GM21619 (cell line): ENCODE measurements at regions not wholly inside any gene's neighbourhood (a gene's known extent, or its start where the extent isn't known, plus 50 kb on each side); places are given as distances from the start of the nearest gene placed in this dataset.

Experiments used
- ATAC-seq: cut with Tn5 transposase; IDR thresholded peaks from one replicate; pipeline ENCODE4 v1.9.1; 2021; ENCODE audit not compliant: unreplicated experiment

GRCh38 chr5:105397749-105398148 is 1835.2 kb upstream of the NUDT12 start:
- no peak for ATAC-seq

- ATAC-seq, result no peak
Measured at GRCh38 chr5:105392710-105393149, 1830.1 kb upstream of the NUDT12 start.

DNA sequence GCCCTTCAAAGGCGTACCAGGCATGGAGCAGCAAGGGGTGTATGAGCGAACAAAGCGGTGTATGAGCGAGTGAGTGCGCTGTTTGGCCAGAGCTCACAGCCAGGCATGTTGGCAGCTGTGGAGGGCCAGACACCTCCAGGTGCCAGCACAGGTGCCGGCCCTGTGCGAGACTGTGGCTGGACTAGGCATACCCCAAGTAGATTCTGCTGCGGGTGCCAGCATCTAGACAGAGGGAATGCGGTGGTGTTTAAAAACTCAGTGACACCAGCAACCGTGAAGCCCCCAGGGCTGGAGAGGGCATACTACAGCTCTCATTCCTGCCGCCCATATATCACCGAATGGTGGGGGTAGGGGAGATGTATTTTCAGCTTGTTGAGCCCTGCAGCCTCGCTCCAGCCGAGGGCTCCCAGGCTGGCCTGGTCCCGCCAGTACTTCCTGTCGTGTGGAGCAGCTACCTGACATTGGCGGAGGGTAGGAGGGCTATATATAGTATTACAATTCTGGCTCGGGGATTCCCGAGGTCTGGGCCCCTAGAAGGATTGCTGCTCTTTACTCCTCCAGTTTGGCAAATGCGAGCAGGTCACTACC is 1829.6 kb upstream of the NUDT12 start:
- no peak for ATAC-seq

- ATAC-seq, result no peak
Measured at GRCh38 chr5:105380126-105380525, 1817.5 kb upstream of the NUDT12 start.

DNA sequence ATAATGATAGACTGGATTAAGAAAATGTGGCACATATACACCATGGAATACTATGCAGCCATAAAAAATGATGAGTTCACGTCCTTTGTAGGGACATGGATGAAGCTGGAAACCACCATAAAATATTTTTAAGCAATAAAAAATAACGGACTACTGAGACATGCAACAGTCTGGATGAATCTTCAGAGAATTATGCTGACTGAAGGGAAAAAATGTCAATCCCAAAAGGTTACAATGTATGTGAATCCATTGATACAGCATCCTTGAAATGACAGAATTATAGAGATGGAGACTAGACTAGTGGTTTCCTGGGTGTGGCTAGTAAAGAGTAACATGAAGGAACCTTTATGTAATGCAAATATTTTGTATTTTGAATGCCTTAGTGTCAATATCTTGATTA is 1808.6 kb upstream of the NUDT12 start:
- no peak for ATAC-seq

DNA sequence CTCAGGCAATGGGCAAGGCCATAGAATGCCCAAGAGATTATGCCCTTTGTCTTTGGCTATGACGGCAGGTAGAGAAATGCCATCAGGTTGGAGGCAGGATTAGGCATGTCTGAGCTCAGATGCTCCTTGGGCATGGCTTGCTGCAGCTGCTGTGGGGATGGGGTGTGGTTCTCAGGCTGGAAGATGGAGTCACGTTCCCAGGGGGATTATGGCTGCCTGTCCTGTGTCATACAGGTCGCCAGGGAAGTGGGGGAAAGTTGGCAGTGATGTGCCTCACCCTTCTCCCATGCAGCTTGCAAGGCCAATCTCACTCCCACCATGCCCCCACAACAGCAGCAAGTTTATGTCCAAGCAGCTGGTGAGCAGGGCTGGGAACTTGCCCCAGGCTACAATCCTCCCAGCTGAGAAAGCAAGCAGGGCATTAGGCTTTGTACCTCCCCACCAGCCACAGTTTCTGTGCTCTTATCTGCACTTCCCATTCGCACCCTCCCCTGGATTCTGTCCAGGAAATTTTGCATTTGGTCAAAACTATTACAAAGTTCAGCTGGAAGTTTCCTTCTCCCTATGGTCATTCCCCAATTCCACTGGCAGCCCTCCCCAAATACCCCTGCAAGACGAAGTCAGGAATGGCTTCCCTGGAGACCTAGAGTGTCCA is 1788.0 kb upstream of the NUDT12 start:
- ATAC-seq, result no peak

- no peak for ATAC-seq
Measured at GRCh38 chr5:105331558-105331957, 1769.0 kb upstream of the NUDT12 start.

DNA sequence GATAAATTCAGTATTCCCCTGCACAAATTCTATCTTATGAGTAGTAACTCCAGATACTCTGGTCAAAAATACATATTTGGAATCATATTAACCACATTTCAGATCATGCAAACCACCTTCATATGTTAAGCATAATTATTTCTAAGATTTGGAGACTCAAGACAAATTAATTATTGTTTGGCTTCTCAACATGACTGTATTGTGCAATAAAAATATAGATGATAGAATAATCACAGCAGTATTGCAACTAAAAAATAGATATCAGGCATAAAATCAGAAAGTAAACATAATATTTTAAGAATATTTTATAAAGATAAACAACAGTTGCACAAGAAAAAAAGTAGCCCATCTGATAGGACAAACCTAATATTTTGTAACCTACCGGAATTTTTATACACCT is 1767.6 kb upstream of the NUDT12 start:
- ATAC-seq, result no peak

- ATAC-seq, result no peak
Measured at GRCh38 chr5:105304859-105305258, 1742.3 kb upstream of the NUDT12 start.

DNA sequence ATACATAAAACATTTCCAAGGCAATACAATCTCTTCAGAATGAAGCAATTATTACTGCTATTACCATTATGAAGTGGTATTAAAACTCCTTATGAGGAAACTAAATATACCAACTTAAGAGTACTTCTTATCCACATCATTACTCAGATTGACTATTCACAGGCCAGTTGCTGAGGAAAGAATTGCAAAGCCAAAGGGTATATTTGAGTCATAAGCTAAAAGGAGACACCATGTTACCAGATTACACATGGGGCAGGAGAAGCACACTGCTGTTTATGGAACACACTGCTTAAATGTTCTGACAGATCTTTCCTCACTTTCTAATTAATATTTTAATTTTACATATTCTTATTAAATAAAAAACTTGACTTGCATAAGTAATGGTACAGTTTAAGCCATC is 1726.4 kb upstream of the NUDT12 start:
- no peak for ATAC-seq

- no peak for ATAC-seq
Measured at GRCh38 chr5:105283134-105283533, 1720.5 kb upstream of the NUDT12 start.

DNA sequence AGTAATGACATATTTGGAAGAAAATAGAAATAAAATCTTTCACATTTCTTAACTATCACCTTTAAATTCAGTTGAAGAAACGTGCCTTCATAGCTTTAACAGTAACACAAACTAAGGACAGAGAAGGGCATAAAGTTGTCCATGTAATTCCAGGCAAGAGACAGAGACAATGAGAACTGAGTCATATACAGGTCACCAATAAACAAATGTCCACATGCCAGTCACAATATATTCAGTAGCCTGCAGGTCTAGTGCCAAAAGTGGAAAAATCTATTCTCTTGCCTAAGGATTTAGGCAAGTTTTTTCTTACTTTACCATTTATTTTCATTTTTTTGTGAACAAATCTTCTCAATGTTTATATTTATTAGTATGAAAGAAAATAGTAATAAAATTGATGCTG is 1711.5 kb upstream of the NUDT12 start:
- no peak for ATAC-seq

DNA sequence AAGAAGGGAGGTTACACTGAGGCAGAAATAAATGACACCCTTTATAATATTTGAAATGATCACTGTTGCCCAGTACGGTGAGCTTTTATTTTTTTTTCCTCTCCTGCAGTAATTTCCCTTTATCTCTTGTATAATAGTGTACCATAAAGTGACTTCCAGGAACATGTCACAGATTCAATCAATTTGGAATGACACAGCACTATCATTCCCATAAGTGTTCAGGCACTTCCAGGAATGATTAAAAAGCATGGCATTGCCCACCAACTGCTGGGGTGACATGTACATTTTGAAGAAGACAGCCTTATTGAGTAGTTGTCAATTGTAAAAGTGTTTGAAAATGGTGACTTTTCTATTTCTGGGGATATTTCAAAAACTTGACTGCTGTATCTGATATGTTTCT is 1700.9 kb upstream of the NUDT12 start:
- no peak for ATAC-seq

DNA sequence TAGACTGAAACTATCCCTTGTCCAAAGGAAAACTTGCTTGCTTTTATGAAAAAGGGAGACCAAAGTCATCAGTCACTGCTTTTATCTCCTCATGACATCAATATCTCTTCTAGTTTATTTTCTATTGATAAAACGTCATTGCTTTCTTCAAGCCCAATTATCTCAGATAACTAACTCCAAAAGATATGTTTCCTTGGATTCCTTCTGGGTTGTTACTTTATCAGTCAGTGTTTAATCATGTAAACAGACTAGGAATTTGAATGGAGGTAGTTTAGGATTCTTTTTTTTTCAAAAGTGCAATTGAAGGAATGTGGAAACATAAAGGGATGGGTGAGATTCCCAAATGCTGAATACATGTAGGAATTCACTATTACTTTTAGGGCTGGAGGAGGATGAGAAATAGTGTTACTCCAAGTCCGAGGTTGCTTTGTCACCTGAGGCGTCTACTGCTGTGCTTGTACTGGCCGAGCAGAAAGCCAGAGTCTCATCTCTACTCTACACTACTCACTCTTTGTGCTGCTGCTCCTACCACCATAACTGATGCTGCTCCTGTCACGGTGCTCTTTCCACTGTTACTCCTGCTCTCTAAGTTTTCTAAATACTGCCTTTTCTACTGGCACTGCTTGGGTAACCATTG is 1697.1 kb upstream of the NUDT12 start:
- no peak for ATAC-seq

- ATAC-seq, result no peak
Measured at GRCh38 chr5:105238561-105238960, 1676.0 kb upstream of the NUDT12 start.

- no peak for ATAC-seq
Measured at GRCh38 chr5:105230516-105231157, 1668.0 kb upstream of the NUDT12 start.

GRCh38 chr5:105218018-105218417 is 1655.4 kb upstream of the NUDT12 start:
- no peak for ATAC-seq

GRCh38 chr5:105213078-105213477 is 1650.5 kb upstream of the NUDT12 start:
- no peak for ATAC-seq

GRCh38 chr5:105207066-105207465 is 1644.5 kb upstream of the NUDT12 start:
- no peak for ATAC-seq

GRCh38 chr5:105197531-105197930 is 1634.9 kb upstream of the NUDT12 start:
- ATAC-seq, result no peak

DNA sequence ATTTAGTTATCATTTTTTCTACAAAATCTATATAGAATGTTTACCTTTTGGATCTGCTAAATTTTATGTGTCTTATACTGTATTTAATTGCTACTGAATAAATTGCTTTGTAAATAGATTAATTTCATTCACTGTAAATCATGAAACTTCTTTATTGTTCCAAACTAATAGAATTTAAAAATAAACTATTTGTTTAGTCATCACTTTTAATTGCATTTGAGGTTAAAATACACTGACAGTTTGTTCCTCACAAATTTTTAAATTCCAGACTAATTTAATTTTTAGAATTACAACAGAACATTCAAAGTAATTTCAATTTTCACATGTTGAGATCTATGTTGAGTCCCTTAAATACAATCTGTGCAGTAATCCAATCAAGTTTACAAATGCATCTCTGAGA is 1633.2 kb upstream of the NUDT12 start:
- no peak for ATAC-seq

DNA sequence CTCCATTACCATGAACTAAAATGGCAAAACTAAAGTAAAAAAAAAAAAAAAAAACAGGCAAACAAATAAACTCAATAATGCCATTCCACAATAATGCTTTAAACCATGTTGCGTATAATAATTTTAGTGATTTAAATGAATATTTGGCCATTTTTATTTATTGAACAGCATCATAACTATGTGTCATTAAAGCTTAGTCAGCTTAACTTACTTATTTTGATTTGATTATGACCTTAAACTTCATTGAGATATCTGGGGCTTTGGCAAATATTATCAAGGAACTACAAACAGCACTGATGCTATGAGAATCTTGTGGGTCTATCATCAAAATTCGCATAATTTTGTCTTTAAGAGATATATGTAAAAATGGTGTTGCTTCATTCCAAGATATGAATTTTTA is 1610.3 kb upstream of the NUDT12 start:
- ATAC-seq, result no peak
